Loucy (cell line): ENCODE measurements at regions not wholly inside any gene's neighbourhood (a gene's known extent, or its start where the extent isn't known, plus 50 kb on each side); places are given as distances from the start of the nearest gene placed in this dataset.

Source experiments
- CTCF ChIP-seq: fragments of 200-600 bp; sonication (generic); conservative IDR thresholded peaks from 2 replicates; pipeline ENCODE4 v1.5.1; 2014; ENCODE audit warnings: mild to moderate bottlenecking, antibody characterized with exemption, low read length
- EZH2phosphoT487 ChIP-seq: fragments of 200-600 bp; IDR thresholded peaks from 2 replicates; pipeline ENCODE4 v1.6.1; 2018; ENCODE audit warnings: antibody characterized with exemption, mild to moderate bottlenecking, moderate library complexity, borderline replicate concordance

- TF ChIP-seq CTCF = 0 out of 2 replicates have a peak, but pooled peaks have one; percentile 18
- no peak for TF ChIP-seq EZH2phosphoT487
Observed at GRCh38 chr18:26702086-26702485, 153.7 kb upstream of the KCTD1 start.
